Activated CD4-positive, alpha-beta T cell treated with anti-CD3 and anti-CD28 coated beads, Interleukin-2, amount 10 ng/mL, durations not matched to agents 7 days and 5 days (primary cell): ENCODE measurements at regions not wholly inside any gene's neighbourhood (a gene's known extent, or its start where the extent isn't known, plus 50 kb on each side); places are given as distances from the start of the nearest gene placed in this dataset.
"Not testable (repeated sequence)": the region's sequence is repeated elsewhere in the genome, so short reads cannot be mapped to it uniquely, and the experiment has no call there.

Source experiments
- CTCF ChIA-PET: fragments of 350-600 bp; sonication (Branson Sonifier 250); formaldehyde crosslinking; loops from one replicate; lab custom pipeline; 2021; ENCODE audit warnings: antibody characterized with exemption; lab: Charles Lee
- POLR2A ChIA-PET: fragments of 350-600 bp; sonication (Branson Sonifier 250); formaldehyde crosslinking; loops from one replicate; lab custom pipeline; 2021; ENCODE audit warnings: antibody characterized with exemption; lab: Charles Lee
- DNase-seq: peaks from one replicate; pipeline ENCODE4 v3.0.0-alpha.2; 2020
- H3K27ac Mint-ChIP-seq: one replicate; pipeline ENCODE4 v1.8.0; 2021; ENCODE audit warnings: mild to moderate bottlenecking, moderate library complexity, mixed read lengths
- H3K27me3 Mint-ChIP-seq: one replicate; pipeline ENCODE4 v1.8.0; 2021; ENCODE audit warnings: mixed read lengths
- H3K36me3 Mint-ChIP-seq: one replicate; pipeline ENCODE4 v1.8.0; 2021; ENCODE audit warnings: low read depth, mixed read lengths
- H3K4me1 Mint-ChIP-seq: one replicate; pipeline ENCODE4 v1.8.0; 2021; ENCODE audit warnings: mixed read lengths
- H3K4me3 Mint-ChIP-seq: one replicate; pipeline ENCODE4 v1.8.0; 2021; ENCODE audit warnings: mild to moderate bottlenecking, moderate library complexity, mixed read lengths
- H3K9me3 Mint-ChIP-seq: one replicate; pipeline ENCODE4 v1.8.0; 2021; ENCODE audit warnings: mixed read lengths

GRCh38 chr3:87733671-87734367 lies 325.0 kb downstream of the CGGBP1 start:
- Mint-ChIP-seq H3K36me3 (no peaks in the 10 kb centered on the region), H3K4me3 (no peak overlapping the region), H3K27me3 (no peaks in the 10 kb centered on the region), H3K27ac (no peak overlapping the region), H3K4me1 (no peaks in the 10 kb centered on the region), H3K9me3 (no peaks in the 10 kb centered on the region)
- ChIA-PET POLR2A (no interaction called here), CTCF (no interaction called here)
- DNase-seq = no peak

- Mint-ChIP-seq H3K27me3 (no peaks in the 10 kb centered on the region), H3K4me1 (no peaks in the 10 kb centered on the region), H3K9me3 (no peaks in the 10 kb centered on the region), H3K36me3 (no peaks in the 10 kb centered on the region), H3K4me3 (no peak overlapping the region), H3K27ac (no peak overlapping the region)
- ChIA-PET CTCF (no interaction called here), POLR2A (no interaction called here)
- no peak for DNase-seq
Measured at GRCh38 chr3:87732294-87732693, 326.5 kb downstream of the CGGBP1 start.

GRCh38 chr3:87727783-87728182 lies 331.0 kb downstream of the CGGBP1 start:
- DNase-seq = no peak
- Mint-ChIP-seq H3K27me3 (no peaks in the 10 kb centered on the region), H3K9me3 (no peaks in the 10 kb centered on the region), H3K4me3 (no peak overlapping the region), H3K27ac (no peak overlapping the region), H3K4me1 (no peaks in the 10 kb centered on the region), H3K36me3 (no peaks in the 10 kb centered on the region)
- ChIA-PET POLR2A (no interaction called here), CTCF (no interaction called here)

- Mint-ChIP-seq H3K27me3 (no peaks in the 10 kb centered on the region), H3K36me3 (no peaks in the 10 kb centered on the region), H3K4me1 (no peaks in the 10 kb centered on the region), H3K4me3 (no peak overlapping the region), H3K9me3 (no peaks in the 10 kb centered on the region), H3K27ac (no peak overlapping the region)
- POLR2A ChIA-PET = no interaction called here
- CTCF ChIA-PET = no interaction called here
- no peak for DNase-seq
Measured at GRCh38 chr3:87719060-87719459, 339.7 kb downstream of the CGGBP1 start.

- H3K27ac Mint-ChIP-seq = no peak overlapping the region
- H3K9me3 Mint-ChIP-seq = no peaks in the 10 kb centered on the region
- H3K4me3 Mint-ChIP-seq = no peak overlapping the region
- H3K36me3 Mint-ChIP-seq = no peaks in the 10 kb centered on the region
- CTCF ChIA-PET = no interaction called here
- no peak for DNase-seq
- POLR2A ChIA-PET = no interaction called here
- no peaks in the 10 kb centered on the region for H3K4me1 Mint-ChIP-seq
- no peaks in the 10 kb centered on the region for H3K27me3 Mint-ChIP-seq
Measured at GRCh38 chr3:87710511-87710910, 348.3 kb downstream of the CGGBP1 start.

GRCh38 chr3:87710028-87710427 lies 348.8 kb downstream of the CGGBP1 start:
- H3K27me3 Mint-ChIP-seq = no peaks in the 10 kb centered on the region
- H3K4me3 Mint-ChIP-seq = no peak overlapping the region
- H3K27ac Mint-ChIP-seq = no peak overlapping the region
- H3K4me1 Mint-ChIP-seq = no peaks in the 10 kb centered on the region
- DNase-seq = no peak
- H3K9me3 Mint-ChIP-seq = no peaks in the 10 kb centered on the region
- CTCF ChIA-PET = no interaction called here
- no peaks in the 10 kb centered on the region for H3K36me3 Mint-ChIP-seq
- POLR2A ChIA-PET = no interaction called here

- no peak for DNase-seq
- Mint-ChIP-seq H3K27ac (no peak overlapping the region), H3K9me3 (no peaks in the 10 kb centered on the region), H3K4me3 (no peak overlapping the region), H3K27me3 (no peaks in the 10 kb centered on the region), H3K4me1 (no peaks in the 10 kb centered on the region), H3K36me3 (no peaks in the 10 kb centered on the region)
- ChIA-PET POLR2A (no interaction called here), CTCF (no interaction called here)
Measured at GRCh38 chr3:87706176-87706575, 352.6 kb downstream of the CGGBP1 start.

GRCh38 chr3:87702600-87702999 lies 356.2 kb downstream of the CGGBP1 start:
- no peak for DNase-seq
- H3K27ac Mint-ChIP-seq = no peak overlapping the region
- H3K36me3 Mint-ChIP-seq = no peaks in the 10 kb centered on the region
- no peaks in the 10 kb centered on the region for H3K4me1 Mint-ChIP-seq
- no peaks in the 10 kb centered on the region for H3K27me3 Mint-ChIP-seq
- H3K4me3 Mint-ChIP-seq = no peak overlapping the region
- ChIA-PET POLR2A (no interaction called here), CTCF (no interaction called here)
- H3K9me3 Mint-ChIP-seq = no peaks in the 10 kb centered on the region

GRCh38 chr3:87696124-87697013 lies 362.4 kb downstream of the CGGBP1 start:
- no peaks in the 10 kb centered on the region for H3K9me3 Mint-ChIP-seq
- H3K4me3 Mint-ChIP-seq = no peak overlapping the region
- CTCF ChIA-PET = no interaction called here
- H3K4me1 Mint-ChIP-seq = no peaks in the 10 kb centered on the region
- H3K27ac Mint-ChIP-seq = no peak overlapping the region
- H3K27me3 Mint-ChIP-seq = no peaks in the 10 kb centered on the region
- H3K36me3 Mint-ChIP-seq = no peaks in the 10 kb centered on the region
- POLR2A ChIA-PET = no interaction called here
- no peak for DNase-seq

GRCh38 chr3:87694678-87695077 lies 364.1 kb downstream of the CGGBP1 start:
- no peak overlapping the region for H3K4me3 Mint-ChIP-seq
- no peak for DNase-seq
- CTCF ChIA-PET = interaction anchor here (0.5 kb wide), 1 partner anchor 111 kb away, joined by 3 read pairs; no protein-coding TSS in a partner anchor
- no peaks in the 10 kb centered on the region for H3K27me3 Mint-ChIP-seq
- POLR2A ChIA-PET = no interaction called here
- no peaks in the 10 kb centered on the region for H3K9me3 Mint-ChIP-seq
- no peaks in the 10 kb centered on the region for H3K4me1 Mint-ChIP-seq
- no peak overlapping the region for H3K27ac Mint-ChIP-seq
- no peaks in the 10 kb centered on the region for H3K36me3 Mint-ChIP-seq

- POLR2A ChIA-PET = no interaction called here
- no peak overlapping the region for H3K4me3 Mint-ChIP-seq
Measured at GRCh38 chr3:87691109-87691508, 367.7 kb downstream of the CGGBP1 start.

GRCh38 chr3:87678984-87679660 lies 379.7 kb downstream of the CGGBP1 start:
- H3K4me3 Mint-ChIP-seq, H3K27ac Mint-ChIP-seq, POLR2A ChIA-PET, H3K27me3 Mint-ChIP-seq, H3K36me3 Mint-ChIP-seq, H3K4me1 Mint-ChIP-seq, CTCF ChIA-PET, DNase-seq, H3K9me3 Mint-ChIP-seq: not testable (repeated sequence)

More at GRCh38 chr3:87691109-87691508, 367.7 kb downstream of the CGGBP1 start:
- no peaks in the 10 kb centered on the region for H3K9me3 Mint-ChIP-seq
- no peak overlapping the region for H3K27ac Mint-ChIP-seq
- CTCF ChIA-PET = no interaction called here
- no peaks in the 10 kb centered on the region for H3K27me3 Mint-ChIP-seq
- no peaks in the 10 kb centered on the region for H3K36me3 Mint-ChIP-seq
- no peak for DNase-seq
- H3K4me1 Mint-ChIP-seq = no peaks in the 10 kb centered on the region
